Stimulated activated naive CD8-positive, alpha-beta T cell treated with anti-CD3 and anti-CD28 coated beads, Interleukin-15, Interleukin-2, amounts not matched to agents 100 U/mL and 50 U/mL, for 24 hours (primary cell): ENCODE measurements at regions not wholly inside any gene's neighbourhood (a gene's known extent, or its start where the extent isn't known, plus 50 kb on each side); places are given as distances from the start of the nearest gene placed in this dataset.

Experiments
- ATAC-seq: fragments of 150-1000 bp; cut with Tn5 transposase; one replicate; pipeline ENCODE4 v1.10.0; 2021
- DNase-seq: peaks from one replicate; pipeline ENCODE4 v3.0.0; 2021

DNA sequence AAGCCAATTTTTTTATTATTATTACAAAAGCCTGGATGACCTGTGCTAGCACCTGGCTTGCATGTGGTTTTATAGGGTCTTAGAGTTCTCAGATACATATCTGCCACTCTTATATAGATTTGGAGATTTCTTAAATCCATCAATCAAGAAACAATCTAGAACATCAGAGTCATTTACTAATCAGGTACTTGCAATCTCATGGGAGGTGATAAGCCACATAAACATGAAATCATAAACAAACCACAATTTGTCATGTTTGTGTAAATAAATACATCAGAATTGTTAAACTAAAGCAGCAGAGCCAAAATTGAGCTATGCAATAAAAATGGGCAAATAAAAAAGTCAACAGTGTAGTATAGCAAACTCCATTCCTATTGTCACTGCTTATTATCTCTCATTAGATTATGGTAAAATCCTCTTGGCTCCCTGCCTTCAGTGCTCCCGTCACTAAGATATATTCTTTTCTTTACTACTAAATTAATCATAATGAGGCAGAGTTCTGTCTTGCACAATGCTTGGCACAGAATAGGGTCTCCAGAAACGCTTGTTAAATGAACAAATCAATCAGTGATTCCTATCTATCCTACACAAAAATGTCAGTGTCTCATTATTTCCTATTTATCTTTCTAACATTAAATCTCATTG lies 108.7 kb upstream of the TTC29 start:
- DNase-seq (no peak), ATAC-seq (no peak)

DNA sequence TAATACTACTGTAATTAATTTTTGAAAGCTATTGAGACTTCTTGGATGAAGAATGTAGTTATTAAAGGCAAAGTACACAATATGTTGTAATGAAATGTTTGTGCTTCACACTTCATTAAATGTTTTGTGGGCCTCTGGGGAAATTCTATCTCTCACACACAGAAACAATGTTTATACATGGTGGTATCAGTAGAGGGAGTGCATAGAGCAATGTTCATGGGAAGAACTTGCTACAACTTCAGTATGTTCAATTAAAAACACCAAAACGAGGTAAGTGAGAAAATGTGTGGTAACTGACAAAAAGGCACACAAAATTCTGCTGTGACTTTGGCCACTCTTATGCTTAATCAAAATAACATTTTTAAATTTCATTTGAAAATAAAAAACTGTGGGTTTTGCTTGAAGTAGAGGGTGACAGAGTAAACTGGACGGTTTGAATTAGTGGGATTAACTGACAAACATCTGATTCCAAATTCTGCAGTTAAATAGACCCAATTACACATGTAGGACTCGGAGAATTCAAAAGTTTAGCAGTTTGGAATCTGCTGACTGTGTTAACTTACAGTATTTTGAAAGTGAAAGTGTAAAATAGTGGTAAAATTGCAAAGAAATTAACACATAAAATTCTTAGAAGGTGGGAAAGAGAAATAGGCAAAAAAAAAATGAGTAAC lies 111.4 kb upstream of the TTC29 start:
- ATAC-seq, result no peak
- no peak for DNase-seq

DNA sequence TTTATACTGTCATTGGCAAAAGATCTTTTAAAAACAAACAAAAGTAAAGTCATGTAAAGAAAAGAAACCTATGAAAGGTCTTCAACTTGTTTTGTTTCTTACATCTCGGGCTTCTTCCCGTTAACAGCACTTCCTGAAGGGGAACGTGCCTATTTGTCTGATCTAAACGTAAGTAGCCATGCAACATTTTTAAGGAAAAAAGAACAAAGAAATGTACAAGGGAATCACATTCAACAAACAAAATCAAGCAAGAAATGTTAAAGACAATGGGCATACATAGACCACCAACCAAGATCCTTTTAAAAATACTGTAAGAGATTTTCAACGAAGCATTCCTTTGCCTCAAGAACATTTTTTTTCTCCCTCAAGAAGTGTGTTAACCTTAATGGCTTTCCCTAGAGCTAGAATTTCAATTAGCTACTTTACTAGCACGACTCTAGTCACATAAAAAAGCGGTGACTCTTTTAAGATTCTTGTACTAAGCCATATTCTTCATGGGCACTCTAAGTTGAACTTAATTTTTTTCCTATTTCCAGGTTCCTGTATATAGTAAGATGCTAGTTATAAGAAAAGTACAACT lies 112.0 kb upstream of the TTC29 start:
- no peak for DNase-seq
- ATAC-seq, result no peak

DNA sequence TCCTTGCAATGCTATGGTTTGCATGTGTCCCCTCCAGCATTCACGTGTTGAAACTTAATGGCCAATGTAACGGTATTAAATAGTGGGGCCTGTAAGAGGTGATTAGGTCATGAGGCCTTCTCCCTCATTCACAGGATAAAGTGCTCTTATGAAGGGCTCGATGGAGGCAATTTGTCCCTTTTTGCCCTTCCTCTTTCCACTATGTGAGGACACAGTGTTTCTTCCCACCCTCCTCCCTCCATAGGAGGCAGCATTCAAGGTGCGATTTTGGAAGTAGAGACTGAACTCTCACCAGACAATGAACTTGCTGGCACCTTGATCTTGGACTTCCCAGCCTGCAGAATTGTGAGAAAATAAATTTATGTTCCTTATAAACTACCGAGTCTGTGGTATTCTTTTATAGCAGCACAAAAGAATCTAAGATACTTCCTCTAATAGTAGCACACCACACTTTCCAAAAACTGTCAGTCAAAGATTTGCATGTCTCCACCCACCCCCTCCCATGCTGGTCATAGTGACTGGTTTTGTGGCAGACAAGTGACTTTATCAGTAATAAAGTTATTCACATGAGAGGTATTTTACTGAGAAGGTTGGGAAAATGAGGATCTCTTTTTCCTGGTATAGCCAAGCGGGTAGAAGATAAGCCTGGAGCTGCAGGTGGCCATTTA lies 113.5 kb upstream of the TTC29 start:
- DNase-seq (no peak), ATAC-seq (no peak)

GRCh38 chr4:147060151-147060931 lies 114.7 kb upstream of the TTC29 start:
- no peak for DNase-seq
- no peak for ATAC-seq

DNA sequence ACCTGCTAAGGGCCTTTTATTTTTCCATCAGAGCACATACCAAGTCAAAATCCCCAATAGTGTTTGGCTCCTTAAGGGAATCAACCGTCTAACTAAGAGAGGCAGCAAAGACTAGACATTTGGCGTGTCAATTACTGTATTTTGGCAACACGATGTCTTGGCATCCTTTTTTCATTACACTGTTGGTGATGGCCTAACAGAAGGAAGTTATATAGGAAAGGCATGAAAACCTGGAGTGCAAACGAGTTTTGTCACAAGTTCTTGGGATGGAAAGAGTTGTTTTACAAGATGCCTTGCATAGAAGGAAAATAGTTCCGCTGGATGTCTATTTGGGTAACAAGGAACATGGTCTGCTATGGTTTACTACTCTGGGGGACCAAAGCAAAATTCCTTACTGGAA lies 119.2 kb upstream of the TTC29 start:
- no peak for DNase-seq
- no peak for ATAC-seq

- ATAC-seq (no peak), DNase-seq (no peak)
Observed at GRCh38 chr4:147068564-147068963, 122.9 kb upstream of the TTC29 start.

DNA sequence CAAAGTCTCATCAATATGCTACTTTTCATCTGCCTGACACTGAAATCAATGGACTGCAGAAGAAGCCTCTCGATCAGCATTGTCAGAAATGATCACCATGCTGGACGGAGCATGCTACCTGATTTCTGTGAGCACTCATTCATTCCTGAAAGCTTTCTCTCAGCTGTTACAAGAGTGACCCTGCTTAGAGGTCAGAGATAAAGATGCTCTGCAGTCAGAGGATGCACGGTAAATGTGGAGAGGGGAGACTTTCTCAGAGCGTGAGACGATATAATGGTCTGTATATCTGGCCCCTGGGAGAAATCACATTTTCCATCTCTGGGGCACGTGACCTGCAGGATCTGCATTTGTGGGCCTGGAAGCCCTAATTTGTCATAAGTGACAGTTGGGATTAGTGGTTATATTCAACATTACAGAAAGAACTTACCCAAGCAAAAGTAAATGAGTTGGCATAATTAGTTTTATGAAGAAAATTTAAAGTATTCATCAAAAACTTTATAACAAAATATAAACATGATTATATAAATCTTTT lies 125.6 kb upstream of the TTC29 start:
- no peak for ATAC-seq
- DNase-seq, result no peak

DNA sequence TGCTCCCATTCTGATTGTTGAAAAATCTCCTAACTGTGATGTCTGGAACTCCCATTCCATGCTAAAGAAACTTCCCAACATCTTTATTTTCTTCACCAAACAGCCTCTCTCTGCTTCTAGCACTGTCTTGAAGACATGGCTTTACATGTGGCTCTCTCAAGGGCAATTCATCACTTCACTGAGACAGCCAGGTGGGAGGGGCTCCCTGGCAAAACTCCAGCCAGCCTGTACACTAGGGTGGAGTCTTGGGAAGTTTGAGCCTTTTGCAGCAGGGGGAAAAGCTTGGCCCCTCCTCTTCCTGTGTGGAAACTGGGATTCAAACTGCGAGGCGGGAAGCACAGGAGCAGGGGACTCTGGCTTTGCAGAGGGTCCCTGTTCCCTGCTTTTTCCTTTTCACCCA lies 130.5 kb upstream of the TTC29 start:
- DNase-seq (no peak), ATAC-seq (no peak)

DNA sequence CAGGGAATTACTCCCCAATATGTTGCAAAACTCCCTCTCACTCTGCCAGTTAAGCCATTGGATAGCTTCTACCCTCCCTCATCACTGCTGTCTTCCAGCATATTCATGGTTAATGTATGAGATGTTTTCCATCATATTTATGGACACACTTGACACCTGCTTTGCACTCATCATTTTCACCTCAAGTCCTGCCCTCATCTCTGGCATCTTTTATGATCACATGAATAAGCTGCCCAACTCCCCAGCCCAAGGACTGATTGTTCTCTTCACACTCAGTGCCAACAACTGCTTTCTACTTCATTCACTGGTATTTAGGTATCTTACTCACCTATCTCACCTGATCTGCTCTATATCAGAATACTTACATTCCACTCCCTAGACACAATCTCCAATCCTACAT lies 131.1 kb upstream of the TTC29 start:
- ATAC-seq, result no peak
- no peak for DNase-seq

DNA sequence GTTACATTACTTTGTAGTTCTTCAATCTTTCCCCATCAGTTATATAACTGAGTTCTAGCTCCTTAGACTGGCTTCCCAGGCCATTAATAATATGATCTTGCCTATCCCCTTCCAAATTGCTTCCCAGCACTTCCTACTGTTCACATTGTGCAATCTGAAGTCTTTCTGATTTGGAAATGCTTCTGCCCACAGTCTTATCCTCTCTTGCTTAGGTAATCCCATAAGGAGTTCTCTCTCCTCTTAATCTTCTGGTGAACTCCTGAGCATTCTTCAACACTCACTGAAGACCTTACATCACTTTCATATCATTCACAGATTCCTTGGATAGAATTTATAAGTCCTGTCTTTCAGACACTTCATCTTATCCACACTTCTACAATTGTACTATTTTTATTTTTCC lies 132.7 kb upstream of the TTC29 start:
- no peak for DNase-seq
- no peak for ATAC-seq

- ATAC-seq (no peak), DNase-seq (no peak)
Observed at GRCh38 chr4:147078875-147079658, 133.4 kb upstream of the TTC29 start.

DNA sequence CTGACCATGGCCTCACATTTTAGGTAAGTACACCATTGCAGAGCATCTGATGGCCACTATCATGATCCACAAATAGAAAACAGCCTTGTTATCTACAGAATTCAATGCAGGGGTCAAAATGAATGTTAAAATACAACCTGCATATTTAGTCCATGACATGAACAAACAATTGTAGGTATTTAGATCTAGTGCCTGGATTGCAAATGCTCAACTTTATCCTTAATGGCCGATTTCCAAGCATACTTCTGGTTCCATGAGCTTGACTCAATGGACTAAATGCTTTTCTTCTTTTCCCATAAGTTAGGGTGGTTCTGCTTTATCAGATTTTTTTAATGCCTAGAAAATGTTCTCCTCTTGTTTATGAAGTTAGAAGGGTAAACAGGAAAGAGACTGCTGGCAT lies 139.2 kb upstream of the TTC29 start:
- DNase-seq (no peak), ATAC-seq (no peak)

GRCh38 chr4:147085781-147086180 lies 140.1 kb upstream of the TTC29 start:
- ATAC-seq (no peak), DNase-seq (no peak)

DNA sequence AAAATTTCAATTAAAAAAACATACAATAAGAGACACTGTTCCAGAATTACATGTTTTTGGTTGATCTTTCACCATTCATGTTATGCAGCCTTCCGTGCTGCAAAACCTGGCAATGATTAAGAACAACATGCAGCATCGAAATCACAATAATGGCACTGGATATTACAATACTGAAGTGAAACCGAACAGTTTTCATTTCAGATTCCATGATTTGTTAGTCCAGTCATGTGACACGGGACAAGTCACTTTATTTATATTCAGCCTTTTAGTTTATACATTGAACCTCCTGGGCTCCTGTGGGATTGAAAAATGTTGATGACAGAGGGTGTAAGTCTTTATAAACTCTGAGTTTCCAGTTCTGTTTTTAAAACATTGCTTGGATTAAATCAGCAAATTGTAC lies 142.5 kb upstream of the TTC29 start:
- DNase-seq (no peak), ATAC-seq (no peak)

GRCh38 chr4:147090486-147090885 lies 144.8 kb upstream of the TTC29 start:
- ATAC-seq, result no peak
- no peak for DNase-seq

DNA sequence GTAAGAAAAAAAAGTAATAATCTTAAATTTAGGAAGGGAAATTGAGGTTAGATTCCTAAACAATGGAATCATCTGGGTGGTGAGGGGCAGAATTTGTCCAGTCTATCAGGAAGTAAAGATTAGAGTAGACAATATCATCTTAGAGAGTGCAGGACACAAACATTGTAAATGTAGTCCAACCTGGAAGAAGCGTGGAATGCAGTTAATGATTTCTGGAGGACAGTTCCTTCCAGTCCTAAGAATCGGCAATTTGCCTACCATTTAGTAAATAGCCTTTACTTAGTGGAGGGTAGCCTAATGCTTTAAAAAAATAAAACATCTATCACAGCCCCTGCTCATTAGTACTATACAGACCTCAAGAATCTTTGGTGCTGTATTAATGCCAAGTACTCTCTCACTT lies 147.5 kb upstream of the TTC29 start:
- no peak for ATAC-seq
- DNase-seq, result no peak

DNA sequence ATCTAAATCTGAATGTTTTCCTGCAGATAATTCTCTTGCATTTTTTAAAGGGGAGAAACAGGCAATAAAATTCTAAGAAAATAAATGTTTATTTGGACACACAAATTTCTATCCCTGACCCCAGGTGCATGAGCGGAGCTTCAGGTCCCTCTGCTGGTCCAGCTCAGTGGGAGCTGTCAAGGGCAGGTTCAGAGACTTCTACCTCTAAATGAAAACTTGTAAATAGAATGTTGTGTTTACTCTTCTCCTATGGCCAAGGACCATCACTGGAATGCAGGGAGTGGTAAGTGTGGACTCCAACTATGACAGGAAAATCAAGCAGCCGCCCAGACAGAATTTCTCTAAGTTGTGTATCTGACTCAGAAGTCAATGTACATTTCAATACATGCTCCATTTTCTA lies 148.6 kb upstream of the TTC29 start:
- DNase-seq (no peak), ATAC-seq (no peak)

GRCh38 chr4:147096667-147097604 lies 151.3 kb upstream of the TTC29 start:
- DNase-seq (no peak), ATAC-seq (no peak)

DNA sequence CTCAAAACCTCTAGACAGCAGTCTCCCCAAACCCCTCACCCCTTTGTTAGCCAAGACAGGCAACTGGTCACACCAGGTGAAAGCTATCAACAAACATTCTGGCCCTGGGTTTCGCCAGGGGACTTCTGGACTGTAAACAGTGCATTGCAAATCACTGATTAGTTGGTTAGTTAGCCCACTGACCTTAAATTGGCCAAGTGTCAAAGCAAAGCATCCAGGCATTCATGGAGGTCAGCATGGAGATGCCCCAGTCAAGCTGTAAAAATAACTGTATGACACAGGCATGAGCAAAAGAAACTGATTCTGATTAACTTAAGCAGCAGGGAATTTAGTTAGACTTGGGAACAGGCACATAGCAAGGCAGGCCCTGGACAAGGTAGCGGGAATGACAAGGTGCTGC lies 156.0 kb upstream of the TTC29 start:
- DNase-seq (no peak), ATAC-seq (no peak)
